GM12878 (cell line): ENCODE measurements at regions not wholly inside any gene's neighbourhood (a gene's known extent, or its start where the extent isn't known, plus 50 kb on each side); places are given as distances from the start of the nearest gene placed in this dataset.

Experiments used
- CBX3 ChIP-seq: fragments of 200-600 bp; sonication (generic); IDR thresholded peaks from 2 replicates; pipeline ENCODE4 v1.6.1; 2016; ENCODE audit warnings: low read depth, borderline replicate concordance
- CHD1 ChIP-seq: IDR thresholded peaks from 2 replicates; pipeline ENCODE4 v1.6.1; 2012; ENCODE audit warnings: low read depth, low read length, improper control_type of control experiment
- GATAD2B ChIP-seq: fragments of 450-650 bp; conservative IDR thresholded peaks from 2 replicates; pipeline ENCODE4 v1.6.1; 2017; ENCODE audit warnings: low read depth, mild to moderate bottlenecking, moderate library complexity
- PBX3 ChIP-seq: IDR thresholded peaks from 2 replicates; pipeline ENCODE4 v1.6.1; 2011; ENCODE audit warnings: mild to moderate bottlenecking, low read depth, low read length, moderate library complexity; ENCODE audit not compliant: insufficient replicate concordance
- SRF ChIP-seq, 2 experiments: IDR thresholded peaks; 2 replicates each; pipeline ENCODE4 v1.6.1; 2011; ENCODE audit warnings: low read depth in 2 of 2, low read length in 2 of 2, mild to moderate bottlenecking in 1 of 2, moderate library complexity in 1 of 2
- TARDBP ChIP-seq: IDR thresholded peaks from 2 replicates; pipeline ENCODE4 v1.6.1; 2016; ENCODE audit warnings: borderline replicate concordance
- WRNIP1 ChIP-seq: IDR thresholded peaks from 2 replicates; pipeline ENCODE4 v1.6.1; 2011; ENCODE audit warnings: low read depth, low read length, improper control_type of control experiment, borderline replicate concordance
- ZBTB11 ChIP-seq: fragments of 450-650 bp; formaldehyde crosslinking; IDR thresholded peaks from 2 replicates; pipeline ENCODE4 v1.5.0; 2022; ENCODE audit warnings: mild to moderate bottlenecking, missing genetic modification characterization
- ZNF687 ChIP-seq: fragments of 450-650 bp; IDR thresholded peaks from 2 replicates; pipeline ENCODE4 v1.6.1; 2017; ENCODE audit warnings: mild to moderate bottlenecking, moderate library complexity
- TF ChIP-seq, protein P1 (sequence below): fragments of 450-650 bp; IDR thresholded peaks from 2 replicates; pipeline ENCODE4 v1.6.1; 2016; ENCODE audit warnings: mild to moderate bottlenecking, moderate library complexity, borderline replicate concordance
- TF ChIP-seq, protein P2 (sequence below): IDR thresholded peaks from 2 replicates; pipeline ENCODE4 v1.6.1; 2011; ENCODE audit warnings: borderline replicate concordance, low read depth, mild to moderate bottlenecking, moderate library complexity, mixed read lengths, low read length; ENCODE audit not compliant: insufficient read depth; ENCODE audit errors: extremely low read length

DNA sequence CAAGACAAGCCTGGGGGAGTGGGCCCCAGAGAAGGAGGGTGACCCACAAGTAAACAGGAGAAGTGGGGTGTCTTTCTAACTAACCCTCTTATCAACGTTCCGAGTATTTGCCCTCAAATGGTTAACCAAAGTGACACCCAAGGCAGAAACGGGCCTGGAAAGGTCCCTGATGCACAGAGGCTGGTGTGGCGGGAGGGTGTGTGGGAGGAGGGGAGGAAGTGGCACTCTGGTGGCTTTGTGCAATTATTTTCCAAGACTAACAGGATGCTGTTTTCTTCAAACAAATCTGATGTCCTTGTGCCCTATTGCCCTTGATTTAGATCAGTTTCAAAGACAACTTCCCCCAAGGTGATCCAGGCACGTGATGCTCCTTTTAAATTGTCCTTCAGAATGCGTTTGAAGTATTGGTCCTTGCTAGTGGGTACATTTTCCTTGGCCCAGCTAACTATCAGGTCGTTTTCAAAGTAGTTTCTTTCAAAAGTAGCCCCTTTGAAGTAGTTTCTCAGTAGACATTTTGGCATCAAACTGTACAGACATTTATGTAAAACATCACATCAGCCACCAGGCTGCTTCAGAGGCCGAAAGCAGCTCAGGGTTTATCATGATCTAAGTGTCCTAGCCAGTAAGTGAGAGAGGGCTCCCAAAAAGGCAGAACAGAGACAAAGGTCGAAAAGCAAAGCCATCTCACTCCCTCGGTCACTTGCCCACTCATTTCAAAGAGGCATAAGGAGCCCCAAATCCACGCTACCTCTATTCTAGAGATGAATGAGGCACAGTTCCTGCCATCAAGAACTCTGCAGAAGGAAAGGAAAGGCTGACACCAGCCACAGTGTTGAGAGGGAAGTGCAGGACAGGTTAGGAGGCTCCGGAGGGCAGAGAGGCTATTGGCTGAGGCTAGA is 371.1 kb upstream of the ID2 start (continued):
- TF ChIP-seq ZBTB11 (CRISPR knock-in tag) = no peak
- TF ChIP-seq, protein P1, sequence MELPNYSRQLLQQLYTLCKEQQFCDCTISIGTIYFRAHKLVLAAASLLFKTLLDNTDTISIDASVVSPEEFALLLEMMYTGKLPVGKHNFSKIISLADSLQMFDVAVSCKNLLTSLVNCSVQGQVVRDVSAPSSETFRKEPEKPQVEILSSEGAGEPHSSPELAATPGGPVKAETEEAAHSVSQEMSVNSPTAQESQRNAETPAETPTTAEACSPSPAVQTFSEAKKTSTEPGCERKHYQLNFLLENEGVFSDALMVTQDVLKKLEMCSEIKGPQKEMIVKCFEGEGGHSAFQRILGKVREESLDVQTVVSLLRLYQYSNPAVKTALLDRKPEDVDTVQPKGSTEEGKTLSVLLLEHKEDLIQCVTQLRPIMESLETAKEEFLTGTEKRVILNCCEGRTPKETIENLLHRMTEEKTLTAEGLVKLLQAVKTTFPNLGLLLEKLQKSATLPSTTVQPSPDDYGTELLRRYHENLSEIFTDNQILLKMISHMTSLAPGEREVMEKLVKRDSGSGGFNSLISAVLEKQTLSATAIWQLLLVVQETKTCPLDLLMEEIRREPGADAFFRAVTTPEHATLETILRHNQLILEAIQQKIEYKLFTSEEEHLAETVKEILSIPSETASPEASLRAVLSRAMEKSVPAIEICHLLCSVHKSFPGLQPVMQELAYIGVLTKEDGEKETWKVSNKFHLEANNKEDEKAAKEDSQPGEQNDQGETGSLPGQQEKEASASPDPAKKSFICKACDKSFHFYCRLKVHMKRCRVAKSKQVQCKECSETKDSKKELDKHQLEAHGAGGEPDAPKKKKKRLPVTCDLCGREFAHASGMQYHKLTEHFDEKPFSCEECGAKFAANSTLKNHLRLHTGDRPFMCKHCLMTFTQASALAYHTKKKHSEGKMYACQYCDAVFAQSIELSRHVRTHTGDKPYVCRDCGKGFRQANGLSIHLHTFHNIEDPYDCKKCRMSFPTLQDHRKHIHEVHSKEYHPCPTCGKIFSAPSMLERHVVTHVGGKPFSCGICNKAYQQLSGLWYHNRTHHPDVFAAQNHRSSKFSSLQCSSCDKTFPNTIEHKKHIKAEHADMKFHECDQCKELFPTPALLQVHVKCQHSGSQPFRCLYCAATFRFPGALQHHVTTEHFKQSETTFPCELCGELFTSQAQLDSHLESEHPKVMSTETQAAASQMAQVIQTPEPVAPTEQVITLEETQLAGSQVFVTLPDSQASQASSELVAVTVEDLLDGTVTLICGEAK = no peak
- TF ChIP-seq SRF (IDR thresholded peaks at IDR 0.05; ENCODE audit: low read depth in 2 of 2, low read length in 2 of 2) = no peak
- no peak for TF ChIP-seq CHD1
- TF ChIP-seq CBX3 = no peak
- TF ChIP-seq, protein P2, sequence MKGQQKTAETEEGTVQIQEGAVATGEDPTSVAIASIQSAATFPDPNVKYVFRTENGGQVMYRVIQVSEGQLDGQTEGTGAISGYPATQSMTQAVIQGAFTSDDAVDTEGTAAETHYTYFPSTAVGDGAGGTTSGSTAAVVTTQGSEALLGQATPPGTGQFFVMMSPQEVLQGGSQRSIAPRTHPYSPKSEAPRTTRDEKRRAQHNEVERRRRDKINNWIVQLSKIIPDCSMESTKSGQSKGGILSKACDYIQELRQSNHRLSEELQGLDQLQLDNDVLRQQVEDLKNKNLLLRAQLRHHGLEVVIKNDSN = peak; percentile 7
- TF ChIP-seq WRNIP1 = no peak
- TF ChIP-seq PBX3 = no peak
- TF ChIP-seq ZNF687 = peak; percentile 46
- TF ChIP-seq TARDBP = no peak
- TF ChIP-seq GATAD2B = peak; percentile 23; the same call in 1 of the 2 replicates
